ENCODE measurements at regions not wholly inside any gene's neighbourhood (a gene's known extent, or its start where the extent isn't known, plus 50 kb on each side); places are given as distances from the start of the nearest gene placed in this dataset.
"Not testable (repeated sequence)": the region's sequence is repeated elsewhere in the genome, so short reads cannot be mapped to it uniquely, and the experiment has no call there.

GRCh38 chr14:29355846-29356245 is 571.8 kb downstream of the PRKD1 start:
- DNase-seq = no peak

- no peak for DNase-seq
Measured at GRCh38 chr14:29360656-29361055, 567.0 kb downstream of the PRKD1 start.

- no peak for DNase-seq
Measured at GRCh38 chr14:29370024-29370423, 557.6 kb downstream of the PRKD1 start.

- DNase-seq = no peak
Measured at GRCh38 chr14:29376237-29376636, 551.4 kb downstream of the PRKD1 start.

- peak in 1 of 51 donors; percentile 25 for DNase-seq
Measured at GRCh38 chr14:29380826-29381225, 546.8 kb downstream of the PRKD1 start.

GRCh38 chr14:29388571-29388970 is 539.1 kb downstream of the PRKD1 start:
- no peak for DNase-seq

- peak in 1 of 51 donors; percentile 12 for DNase-seq
Measured at GRCh38 chr14:29390081-29390832, 537.4 kb downstream of the PRKD1 start.

GRCh38 chr14:29391231-29391630 is 536.4 kb downstream of the PRKD1 start:
- no peak for DNase-seq

- no peak for DNase-seq
Measured at GRCh38 chr14:29391801-29392200, 535.8 kb downstream of the PRKD1 start.

- no peak for DNase-seq
Measured at GRCh38 chr14:29392287-29392686, 535.4 kb downstream of the PRKD1 start.

GRCh38 chr14:29403091-29403490 is 524.6 kb downstream of the PRKD1 start:
- no peak for DNase-seq

- DNase-seq = no peak
Measured at GRCh38 chr14:29410581-29410980, 517.1 kb downstream of the PRKD1 start.

GRCh38 chr14:29414931-29415330 is 512.7 kb downstream of the PRKD1 start:
- DNase-seq = not testable (repeated sequence)

- DNase-seq = no peak
Measured at GRCh38 chr14:29419736-29420135, 507.9 kb downstream of the PRKD1 start.

GRCh38 chr14:29421156-29421728 is 506.4 kb downstream of the PRKD1 start:
- no peak for DNase-seq

GRCh38 chr14:29425705-29426482 is 501.8 kb downstream of the PRKD1 start:
- no peak for DNase-seq

- no peak for DNase-seq
Measured at GRCh38 chr14:29442696-29443095, 485.0 kb downstream of the PRKD1 start.

- DNase-seq = no peak
Measured at GRCh38 chr14:29444216-29444615, 483.4 kb downstream of the PRKD1 start.

GRCh38 chr14:29444805-29445204 is 482.8 kb downstream of the PRKD1 start:
- no peak for DNase-seq

- DNase-seq = no peak
Measured at GRCh38 chr14:29446971-29447370, 480.7 kb downstream of the PRKD1 start.

- no peak for DNase-seq
Measured at GRCh38 chr14:29451941-29452340, 475.7 kb downstream of the PRKD1 start.

- no peak for DNase-seq
Measured at GRCh38 chr14:29453045-29453444, 474.6 kb downstream of the PRKD1 start.
